ENCODE measurements at regions not wholly inside any gene's neighbourhood (a gene's known extent, or its start where the extent isn't known, plus 50 kb on each side); places are given as distances from the start of the nearest gene placed in this dataset.

DNA sequence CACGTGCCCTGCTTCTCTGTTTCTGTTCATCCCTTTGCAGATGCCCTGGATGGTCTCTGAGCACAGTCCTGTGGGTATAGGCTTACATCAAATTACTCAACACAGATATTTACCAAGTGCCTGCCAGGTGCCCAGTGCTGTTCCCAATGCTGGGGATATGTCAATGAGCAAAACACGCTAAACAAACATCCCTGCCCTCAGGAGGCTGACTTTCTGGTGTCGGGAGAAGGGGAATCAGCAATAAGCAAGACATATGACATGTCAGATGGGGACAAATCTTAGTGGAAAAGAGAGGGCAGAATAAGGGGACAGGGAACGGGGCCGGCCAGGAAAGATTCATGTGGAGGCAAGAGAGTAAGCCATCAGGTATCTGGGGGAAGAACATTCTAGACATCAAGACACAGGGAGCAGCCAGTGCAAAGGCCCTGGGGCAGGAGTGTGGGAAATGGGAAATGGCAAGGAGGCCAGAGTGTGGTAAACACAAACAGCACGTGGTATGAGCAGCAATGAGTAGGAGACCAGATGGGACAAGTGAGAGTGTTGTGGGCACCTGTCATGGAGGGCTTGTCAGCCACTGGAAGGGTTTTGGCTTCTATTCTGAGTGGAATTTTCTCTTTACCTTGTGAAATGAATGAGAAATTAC lies 160.2 kb upstream of the KAZN start:
- DNase-seq (ENCODE audit: low read depth in 1 of 2, low spot score in 1 of 2), result no peak
- H3K4me3 ChIP-seq (replicated peaks; ENCODE audit: insufficient read depth, low read length), result no peak overlapping the region
- no peaks in the 10 kb centered on the region for H3K27me3 ChIP-seq (ENCODE audit: insufficient read depth, poor library complexity, severe bottlenecking)
- TF ChIP-seq, protein P1, sequence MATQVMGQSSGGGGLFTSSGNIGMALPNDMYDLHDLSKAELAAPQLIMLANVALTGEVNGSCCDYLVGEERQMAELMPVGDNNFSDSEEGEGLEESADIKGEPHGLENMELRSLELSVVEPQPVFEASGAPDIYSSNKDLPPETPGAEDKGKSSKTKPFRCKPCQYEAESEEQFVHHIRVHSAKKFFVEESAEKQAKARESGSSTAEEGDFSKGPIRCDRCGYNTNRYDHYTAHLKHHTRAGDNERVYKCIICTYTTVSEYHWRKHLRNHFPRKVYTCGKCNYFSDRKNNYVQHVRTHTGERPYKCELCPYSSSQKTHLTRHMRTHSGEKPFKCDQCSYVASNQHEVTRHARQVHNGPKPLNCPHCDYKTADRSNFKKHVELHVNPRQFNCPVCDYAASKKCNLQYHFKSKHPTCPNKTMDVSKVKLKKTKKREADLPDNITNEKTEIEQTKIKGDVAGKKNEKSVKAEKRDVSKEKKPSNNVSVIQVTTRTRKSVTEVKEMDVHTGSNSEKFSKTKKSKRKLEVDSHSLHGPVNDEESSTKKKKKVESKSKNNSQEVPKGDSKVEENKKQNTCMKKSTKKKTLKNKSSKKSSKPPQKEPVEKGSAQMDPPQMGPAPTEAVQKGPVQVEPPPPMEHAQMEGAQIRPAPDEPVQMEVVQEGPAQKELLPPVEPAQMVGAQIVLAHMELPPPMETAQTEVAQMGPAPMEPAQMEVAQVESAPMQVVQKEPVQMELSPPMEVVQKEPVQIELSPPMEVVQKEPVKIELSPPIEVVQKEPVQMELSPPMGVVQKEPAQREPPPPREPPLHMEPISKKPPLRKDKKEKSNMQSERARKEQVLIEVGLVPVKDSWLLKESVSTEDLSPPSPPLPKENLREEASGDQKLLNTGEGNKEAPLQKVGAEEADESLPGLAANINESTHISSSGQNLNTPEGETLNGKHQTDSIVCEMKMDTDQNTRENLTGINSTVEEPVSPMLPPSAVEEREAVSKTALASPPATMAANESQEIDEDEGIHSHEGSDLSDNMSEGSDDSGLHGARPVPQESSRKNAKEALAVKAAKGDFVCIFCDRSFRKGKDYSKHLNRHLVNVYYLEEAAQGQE (IDR thresholded peaks at IDR 0.05; ENCODE audit: insufficient replicate concordance, low read depth), result no peak
- TF ChIP-seq SPI1 (IDR thresholded peaks at IDR 0.05; ENCODE audit: borderline replicate concordance, low read depth) (no peak), GABPA (IDR thresholded peaks at IDR 0.05; ENCODE audit: low read depth) (no peak)
- no peak overlapping the region for H3K27ac ChIP-seq (replicated peaks)

DNA sequence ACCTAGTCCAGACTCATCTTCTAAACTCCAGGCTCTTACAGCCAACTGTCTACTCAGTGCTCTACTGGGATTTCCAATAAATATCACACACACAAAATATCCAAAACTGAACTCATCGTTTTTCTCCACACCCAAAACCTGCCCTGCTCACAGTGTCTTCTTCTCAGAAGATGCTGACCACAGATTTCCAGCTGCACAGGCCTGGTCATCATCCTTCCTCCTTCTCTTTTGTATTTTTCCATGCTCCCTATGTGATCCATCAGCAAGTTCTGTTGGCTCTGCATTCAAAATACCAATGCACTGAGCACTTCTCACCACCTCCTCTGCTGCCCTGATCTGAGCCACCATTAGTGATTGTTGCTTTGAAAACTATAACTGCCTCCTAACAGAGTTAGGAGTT lies 159.5 kb upstream of the KAZN start:
- no peak for DNase-seq (ENCODE audit: low read depth in 1 of 2, low spot score in 1 of 2)
- no peak overlapping the region for H3K27ac ChIP-seq (replicated peaks)
- no peaks in the 10 kb centered on the region for H3K27me3 ChIP-seq (ENCODE audit: insufficient read depth, poor library complexity, severe bottlenecking)
- H3K4me3 ChIP-seq (replicated peaks; ENCODE audit: insufficient read depth, low read length), result no peak overlapping the region
- TF ChIP-seq GABPA (IDR thresholded peaks at IDR 0.05; ENCODE audit: low read depth) (no peak), POLR2AphosphoS5 (IDR thresholded peaks at IDR 0.05; ENCODE audit: low read depth) (no peak), SPI1 (IDR thresholded peaks at IDR 0.05; ENCODE audit: borderline replicate concordance, low read depth) (no peak), CTCF (IDR thresholded peaks at IDR 0.05; ENCODE audit: insufficient read depth, low read length) (no peak)
- TF ChIP-seq, protein P1 (IDR thresholded peaks at IDR 0.05; ENCODE audit: insufficient replicate concordance, low read depth), result no peak

DNA sequence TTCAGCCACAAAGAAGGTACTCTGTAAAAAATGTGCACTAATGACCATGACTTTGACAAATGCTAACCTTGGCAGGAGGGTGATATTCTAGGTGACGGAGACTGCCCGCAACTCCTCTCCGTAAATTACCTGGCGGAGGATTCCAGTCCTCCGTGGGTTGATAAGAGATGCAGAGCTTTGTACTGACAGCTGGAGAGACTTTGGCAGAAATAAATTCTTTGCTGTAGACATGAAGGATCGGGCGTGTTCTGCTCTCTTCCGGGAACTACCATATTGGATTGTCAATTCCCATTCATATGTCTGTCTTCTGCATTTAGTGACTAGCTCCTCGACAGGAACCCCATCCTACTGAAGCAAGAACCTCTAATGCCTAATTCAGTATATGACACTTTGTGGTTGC lies 158.3 kb upstream of the KAZN start:
- Histone ChIP-seq H3K27me3 (ENCODE audit: insufficient read depth, poor library complexity, severe bottlenecking) (no peaks in the 10 kb centered on the region), H3K4me3 (replicated peaks; ENCODE audit: insufficient read depth, low read length) (no peak overlapping the region), H3K27ac (replicated peaks) (no peak overlapping the region)
- DNase-seq (ENCODE audit: low read depth in 1 of 2, low spot score in 1 of 2), result no peak
- TF ChIP-seq POLR2AphosphoS5 (IDR thresholded peaks at IDR 0.05; ENCODE audit: low read depth) (no peak), CTCF (IDR thresholded peaks at IDR 0.05; ENCODE audit: insufficient read depth, low read length) (no peak), GABPA (IDR thresholded peaks at IDR 0.05; ENCODE audit: low read depth) (no peak), SPI1 (IDR thresholded peaks at IDR 0.05; ENCODE audit: borderline replicate concordance, low read depth) (no peak)
- TF ChIP-seq, protein P1 (IDR thresholded peaks at IDR 0.05; ENCODE audit: insufficient replicate concordance, low read depth), result no peak
